ENCODE measurements at regions not wholly inside any gene's neighbourhood (a gene's known extent, or its start where the extent isn't known, plus 50 kb on each side); places are given as distances from the start of the nearest gene placed in this dataset.
"Not testable (repeated sequence)": the region's sequence is repeated elsewhere in the genome, so short reads cannot be mapped to it uniquely, and the experiment has no call there.

GRCh38 chr1:5189384-5189783 is 535.0 kb downstream of the AJAP1 start:
- DNase-seq, result no peak

- DNase-seq, result no peak
These were observed 511.4 kb downstream of the AJAP1 start for GRCh38 chr1:5165762-5166161.

GRCh38 chr1:5164158-5164557 is 509.7 kb downstream of the AJAP1 start:
- no peak for DNase-seq

DNA sequence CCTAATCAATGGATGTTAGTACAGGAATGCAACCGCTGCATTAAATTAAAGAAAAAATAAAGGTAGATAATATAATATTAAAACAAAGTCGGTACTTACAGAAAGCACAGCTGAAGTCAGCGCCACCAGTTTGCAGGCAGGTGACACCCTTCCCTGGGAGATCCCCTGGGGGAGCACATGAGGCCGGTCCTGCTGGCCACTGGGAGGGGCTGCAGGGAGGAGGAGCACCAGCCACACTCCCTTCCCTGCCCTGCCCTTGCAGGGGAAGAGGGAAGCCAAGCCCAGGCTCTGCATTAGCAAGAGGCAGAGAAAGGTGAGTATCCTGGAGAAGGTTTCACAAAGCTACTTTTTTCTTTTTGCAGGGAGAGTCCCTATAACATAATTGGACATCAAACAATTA is 507.0 kb downstream of the AJAP1 start:
- no peak for DNase-seq

GRCh38 chr1:5157175-5157574 is 502.8 kb downstream of the AJAP1 start:
- DNase-seq, result no peak

DNA sequence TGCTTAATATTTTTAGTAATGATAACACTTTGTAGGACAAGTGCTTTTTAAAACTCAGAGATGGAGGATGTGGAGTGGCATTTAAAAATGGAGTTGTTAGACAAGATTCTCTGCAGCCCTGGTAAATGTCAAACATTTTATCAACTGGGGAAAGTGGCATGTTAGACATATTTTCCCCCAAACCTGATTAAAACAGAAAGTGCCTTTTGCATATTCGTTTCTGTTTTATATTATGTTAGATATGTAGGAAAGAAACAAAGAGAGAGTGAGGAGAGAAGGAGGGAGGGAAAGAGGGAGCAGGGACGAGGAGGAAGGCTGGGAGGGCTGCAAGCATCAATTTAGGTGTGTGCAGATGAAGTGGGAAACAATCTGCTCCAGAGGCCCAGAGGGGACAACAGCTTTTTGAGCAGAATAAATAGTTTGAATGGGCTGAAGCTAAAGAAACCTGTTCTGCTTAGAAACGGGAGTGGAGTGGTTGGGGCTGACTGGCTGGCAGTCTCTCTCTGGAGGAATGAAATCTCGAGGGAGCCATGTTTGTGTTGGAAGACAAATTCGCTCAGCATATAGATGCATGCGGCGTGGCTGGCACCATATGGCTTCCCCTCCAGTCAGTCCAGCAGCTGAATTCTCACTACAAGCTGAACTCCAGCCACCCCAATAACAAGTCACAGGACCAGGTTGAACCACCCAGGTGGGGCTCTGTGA is 502.2 kb downstream of the AJAP1 start:
- DNase-seq, result no peak

DNA sequence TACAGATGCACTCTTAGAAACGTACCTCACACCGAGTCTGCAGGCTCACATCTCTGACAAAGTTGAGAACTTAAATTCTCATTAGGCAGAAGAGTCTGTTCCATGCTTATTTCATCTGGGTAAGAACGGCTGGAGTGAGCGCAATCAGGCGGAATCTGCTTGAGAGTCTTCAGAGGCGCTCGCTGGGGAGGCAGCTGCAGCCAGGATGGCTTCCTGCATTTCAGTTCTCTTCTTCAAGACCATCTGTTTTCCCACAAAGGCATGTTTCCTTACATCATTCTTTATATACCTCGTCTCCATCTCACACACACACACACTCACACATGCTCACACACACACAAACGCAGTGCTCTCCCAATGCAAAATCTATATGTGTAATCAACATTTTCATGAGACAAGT is 497.1 kb downstream of the AJAP1 start:
- DNase-seq, result peak; percentile 21

GRCh38 chr1:5150191-5150590 is 495.8 kb downstream of the AJAP1 start:
- peak; percentile 32 for DNase-seq

GRCh38 chr1:5147806-5148205 is 493.4 kb downstream of the AJAP1 start:
- no peak for DNase-seq

- no peak for DNase-seq
These were observed 488.0 kb downstream of the AJAP1 start for GRCh38 chr1:5142389-5142788.

DNA sequence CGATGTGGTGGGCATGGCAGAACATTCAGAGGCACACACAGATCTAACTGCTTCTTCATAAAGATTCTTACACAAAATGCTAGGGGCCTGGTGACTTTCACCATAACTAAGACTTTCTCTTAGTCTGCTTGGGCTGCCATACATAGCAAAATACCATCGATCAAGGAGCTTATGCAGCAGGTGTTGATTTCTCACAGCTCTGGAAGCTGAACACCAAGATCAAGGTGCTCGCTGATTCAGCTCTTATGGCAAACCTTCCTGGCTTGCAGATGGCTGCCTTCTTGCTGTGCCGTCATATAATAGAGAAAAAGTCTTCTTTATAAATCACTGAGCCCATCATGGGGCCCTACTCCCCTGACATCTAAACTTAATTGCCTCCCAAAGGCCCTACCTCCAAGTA is 487.3 kb downstream of the AJAP1 start:
- DNase-seq, result no peak

DNA sequence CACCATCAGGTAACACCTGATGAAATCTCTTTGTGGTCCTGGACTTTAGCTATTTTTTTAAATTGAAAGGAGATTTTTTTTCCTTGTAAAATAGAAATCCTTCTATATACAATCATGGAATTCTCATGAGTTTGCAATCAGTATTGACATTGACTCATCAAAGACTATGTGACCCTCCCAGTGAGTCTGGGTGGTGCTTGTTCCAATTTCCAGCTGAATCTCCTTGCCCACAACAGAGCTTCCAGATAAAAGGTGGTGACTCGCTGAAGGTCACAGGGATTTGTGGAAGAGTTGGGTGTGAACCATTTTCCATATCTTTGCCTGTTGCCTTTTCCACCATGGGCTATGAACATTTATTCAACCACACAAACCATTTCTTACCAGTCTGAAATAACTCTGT is 486.6 kb downstream of the AJAP1 start:
- no peak for DNase-seq

DNA sequence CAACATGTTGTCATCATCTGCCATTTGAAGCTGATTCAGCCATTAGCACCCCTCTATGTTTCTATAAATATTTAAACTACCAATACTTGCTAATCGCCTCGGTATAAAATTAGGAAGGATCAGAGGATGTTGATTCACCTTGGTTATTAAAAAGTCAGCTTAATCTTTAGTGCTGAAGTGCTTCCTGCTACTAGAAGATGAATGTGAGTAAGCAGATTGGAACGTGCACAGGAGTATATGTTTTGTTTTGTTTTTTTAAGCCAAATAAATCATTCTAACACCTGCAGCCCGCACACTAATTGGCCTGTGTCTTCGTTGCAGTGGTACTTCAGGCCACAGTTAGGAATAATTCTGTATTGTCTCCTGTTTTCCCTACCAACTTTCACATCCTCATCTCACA is 485.7 kb downstream of the AJAP1 start:
- DNase-seq, result no peak

- DNase-seq, result no peak
These were observed 475.4 kb downstream of the AJAP1 start for GRCh38 chr1:5129746-5130355.

DNA sequence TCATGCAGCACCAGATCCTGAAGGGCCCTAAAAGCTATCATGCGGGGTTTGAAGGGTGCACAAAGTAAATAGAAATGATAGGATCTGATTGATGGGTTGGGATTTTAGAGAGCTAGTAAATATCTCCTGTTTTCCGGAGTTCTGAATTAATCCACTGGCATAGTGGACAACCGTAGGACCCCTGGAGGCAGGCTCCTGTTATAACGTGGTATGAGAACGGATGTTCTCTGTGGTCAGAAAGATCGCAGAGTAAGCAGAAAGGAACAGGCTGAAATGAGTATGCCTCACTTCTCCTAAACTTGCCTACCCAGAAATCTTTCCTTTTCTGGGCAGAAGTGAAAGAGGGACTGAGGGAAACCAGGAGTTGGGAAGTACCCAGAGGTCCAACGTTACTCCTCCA is 470.8 kb downstream of the AJAP1 start:
- DNase-seq, result no peak

GRCh38 chr1:5120559-5120958 is 466.1 kb downstream of the AJAP1 start:
- no peak for DNase-seq

DNA sequence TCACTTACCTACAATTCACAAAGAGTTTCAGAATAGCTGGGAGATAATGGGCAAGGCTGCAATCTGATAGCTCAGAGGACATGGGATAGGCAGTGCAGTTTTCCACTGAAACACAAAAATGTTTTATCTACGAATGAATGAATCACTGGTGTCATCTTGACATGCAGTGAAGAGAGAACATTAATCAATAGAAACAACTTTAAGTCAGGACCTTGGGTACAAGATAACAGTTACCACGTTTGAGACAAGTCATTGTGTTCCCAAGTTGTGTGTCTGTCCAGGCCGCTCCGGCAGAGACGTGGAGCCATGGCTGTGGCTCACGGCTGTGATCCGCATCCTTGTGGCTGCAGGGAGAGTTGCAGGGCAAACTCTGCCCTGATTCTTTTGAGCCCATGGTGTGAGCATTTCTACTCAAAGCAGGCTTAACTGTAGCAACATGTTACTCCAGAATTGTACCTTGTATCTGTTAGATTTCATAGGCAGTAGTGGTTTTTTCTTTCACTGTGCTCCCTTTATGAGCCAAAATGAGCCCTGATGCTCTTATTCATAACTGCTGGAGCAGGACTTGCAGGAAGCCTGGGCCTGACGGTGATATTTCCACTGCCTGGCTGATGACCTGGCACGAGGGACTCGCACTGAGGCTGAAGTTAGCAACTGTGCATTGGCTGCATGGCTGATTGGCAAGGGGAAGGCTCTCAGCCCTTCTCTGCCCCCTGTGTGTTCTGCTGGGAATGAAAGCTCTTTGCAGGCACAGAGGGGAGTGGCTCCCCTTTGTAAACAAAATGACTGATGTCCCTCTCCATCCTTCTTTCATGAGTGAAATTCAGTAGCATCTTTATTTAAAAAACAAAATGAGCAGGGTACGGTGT is 465.2 kb downstream of the AJAP1 start:
- DNase-seq, result no peak

- not testable (repeated sequence) for DNase-seq
These were observed 464.4 kb downstream of the AJAP1 start for GRCh38 chr1:5118771-5119170.

- DNase-seq, result not testable (repeated sequence)
These were observed 463.9 kb downstream of the AJAP1 start for GRCh38 chr1:5118292-5118691.

- DNase-seq, result no peak
These were observed 457.2 kb downstream of the AJAP1 start for GRCh38 chr1:5111581-5111980.

- DNase-seq, result no peak
These were observed 456.1 kb downstream of the AJAP1 start for GRCh38 chr1:5110508-5110907.

DNA sequence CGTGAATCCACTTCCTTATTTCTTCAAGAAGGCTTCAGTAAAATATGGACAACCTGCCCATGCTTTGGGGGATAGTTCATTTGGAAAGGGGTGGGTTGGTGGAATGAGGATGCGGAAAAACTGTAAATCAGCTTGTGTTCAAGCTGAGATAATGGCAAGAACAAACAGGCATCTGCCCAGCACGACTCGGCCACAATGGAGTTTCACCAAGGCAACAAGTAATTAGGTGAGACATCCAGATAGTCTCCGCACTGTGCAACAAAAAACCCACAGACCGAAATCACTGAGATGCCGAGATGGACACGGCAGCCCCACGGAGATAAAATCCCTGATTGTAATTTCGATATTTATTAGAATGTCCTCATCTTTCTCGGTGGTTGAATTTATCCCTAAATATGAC is 455.2 kb downstream of the AJAP1 start:
- no peak for DNase-seq

- no peak for DNase-seq
These were observed 454.3 kb downstream of the AJAP1 start for GRCh38 chr1:5108740-5109139.

DNA sequence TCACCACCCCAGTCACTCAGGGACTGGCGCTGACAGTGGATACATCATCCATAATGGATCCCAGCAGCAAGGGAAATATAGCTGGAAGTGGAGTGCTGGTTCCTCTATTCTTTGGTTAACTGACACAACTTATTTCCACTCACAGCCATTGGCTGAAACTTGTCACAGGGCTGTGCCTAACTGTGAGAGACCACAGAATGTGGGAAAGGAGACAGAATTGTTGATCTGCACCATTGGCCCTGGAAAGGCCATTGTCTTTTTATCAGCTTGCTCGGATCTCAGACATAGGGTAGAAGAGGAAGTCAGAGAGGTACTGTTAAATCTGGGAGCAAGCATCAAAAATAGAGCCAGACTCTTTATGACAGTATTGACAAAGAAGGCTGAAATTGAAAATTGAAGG is 451.3 kb downstream of the AJAP1 start:
- DNase-seq, result no peak

Measured in femur (tissue), 1 donor.